HCT116 (cell line): ENCODE measurements at regions not wholly inside any gene's neighbourhood (a gene's known extent, or its start where the extent isn't known, plus 50 kb on each side); places are given as distances from the start of the nearest gene placed in this dataset.

Experiments
- ATAC-seq: fragments of 200-7000 bp; cut with Tn5 transposase; 2 replicates; pipeline ENCODE4 v1.9.1; 2020; ENCODE audit warnings: mild to moderate bottlenecking, moderate library complexity
- BruUV-seq: library from RNA; stranded (reverse); fragments of 400-500 nt; replicated peaks from 2 replicates; lab custom pipeline; 2021; lab: Mats Ljungman, UMichigan
- CTCF ChIA-PET: fragments of 300-600 bp; sonication (Branson Sonifier 250); formaldehyde crosslinking; loops from one replicate; lab custom pipeline; 2021; ENCODE audit warnings: antibody characterized with exemption; lab: Charles Lee
- POLR2A ChIA-PET: fragments of 300-600, 350-600 bp; sonication (Branson Sonifier 250); formaldehyde crosslinking; loops from one replicate; lab custom pipeline; 2021; ENCODE audit warnings: antibody characterized with exemption; lab: Charles Lee
- RAD21 ChIA-PET, 2 experiments: fragments of 300-600 bp; sonication (Branson Sonifier 250); formaldehyde crosslinking; loops; one replicate each; lab custom pipeline; 2023; ENCODE audit warnings: low total read pairs in 2 of 2; ENCODE audit not compliant: uncharacterized antibody in 2 of 2, unreplicated experiment in 2 of 2, low non-redundant PET in 1 of 2; lab: Charles Lee
- DNase-seq: peaks from one replicate; pipeline ENCODE4 v3.0.0-alpha.2; 2010; ENCODE audit warnings: low read depth, low spot score
- H2AFZ ChIP-seq: fragments of 200-600 bp; shearing (Covaris generic), sonication (generic); 2 replicates; pipeline ENCODE4 v1.6.1; 2017; ENCODE audit warnings: low read depth, mixed run types, mixed read lengths, antibody characterized with exemption, low read length; ENCODE audit not compliant: poor library complexity, severe bottlenecking
- H3K27ac ChIP-seq: 2 replicates; pipeline ENCODE4 v1.5.1; 2012; ENCODE audit warnings: low read depth, low read length
- H3K27me3 ChIP-seq: fragments of 200-600 bp; sonication (generic); 2 replicates; pipeline ENCODE4 v1.6.1; 2016; ENCODE audit warnings: mixed run types, low read length, mixed read lengths; ENCODE audit not compliant: insufficient read depth
- H3K36me3 ChIP-seq, 2 experiments: fragments of 200-500 bp in 1 of 2; fragments of 200-600 bp in 1 of 2; sonication (Bioruptor generic) in 1 of 2; sonication (generic) in 1 of 2; 2 replicates each; pipeline versions ENCODE4 v1.5.1 to v1.6.1; 2014 to 2016; ENCODE audit warnings: low read length in 2 of 2, inconsistent platforms in 1 of 2, mixed read lengths in 1 of 2, mixed run types in 1 of 2; ENCODE audit not compliant: insufficient read depth in 2 of 2, control insufficient read depth in 1 of 2
- H3K4me1 ChIP-seq, 2 experiments: fragments of 200-600 bp in 1 of 2; sonication (generic) in 1 of 2; 2 replicates each; pipeline versions ENCODE4 v1.5.1 to v1.6.1; 2012 to 2017; ENCODE audit warnings: low read length in 2 of 2, inconsistent platforms in 1 of 2, mild to moderate bottlenecking in 1 of 2, mixed read lengths in 1 of 2, mixed run types in 1 of 2, moderate library complexity in 1 of 2; ENCODE audit not compliant: insufficient read depth in 2 of 2, control insufficient read depth in 1 of 2
- H3K4me2 ChIP-seq: fragments of 200-600 bp; sonication (generic); 2 replicates; pipeline ENCODE4 v1.6.1; 2017; ENCODE audit warnings: mixed run types, low read length, mixed read lengths
- H3K4me3 ChIP-seq, 2 experiments: fragments of 200-600 bp in 1 of 2; sonication (generic) in 1 of 2; replicated peaks in 1 of 2; 2 replicates each; pipeline ENCODE4 v1.5.1; 2011 to 2016; ENCODE audit warnings: low read length in 2 of 2, control low read depth in 1 of 2, low read depth in 1 of 2, mild to moderate bottlenecking in 1 of 2, mixed read lengths in 1 of 2, mixed run types in 1 of 2
- H3K79me2 ChIP-seq: fragments of 200-600 bp; sonication (generic); 2 replicates; pipeline ENCODE4 v1.6.1; 2017; ENCODE audit warnings: mild to moderate bottlenecking, mixed run types, low read length, moderate library complexity, mixed read lengths; ENCODE audit not compliant: insufficient read depth
- H3K9ac ChIP-seq: fragments of 200-600 bp; sonication (generic); 2 replicates; pipeline ENCODE4 v1.6.1; 2016; ENCODE audit warnings: low read length, mixed read lengths
- H3K9me2 ChIP-seq: fragments of 200-600 bp; sonication (generic), shearing (Covaris generic); 2 replicates; pipeline ENCODE4 v1.6.1; 2017; ENCODE audit warnings: mixed run types, mild to moderate bottlenecking, moderate library complexity; ENCODE audit not compliant: insufficient read depth
- H3K9me3 ChIP-seq, 2 experiments: fragments of 200-500 bp in 1 of 2; fragments of 200-600 bp in 1 of 2; sonication (Bioruptor generic) in 1 of 2; sonication (generic) in 1 of 2; 2 replicates each; pipeline ENCODE4 v1.6.1; 2014 to 2017; ENCODE audit warnings: low read length in 2 of 2, mixed read lengths in 2 of 2, inconsistent platforms in 1 of 2, low read depth in 1 of 2, mild to moderate bottlenecking in 1 of 2, mixed run types in 1 of 2, moderate library complexity in 1 of 2; ENCODE audit not compliant: control insufficient read depth in 1 of 2, insufficient read depth in 1 of 2
- H4K20me1 ChIP-seq: fragments of 200-600 bp; sonication (generic), shearing (Covaris generic); 2 replicates; pipeline ENCODE4 v1.6.1; 2017; ENCODE audit warnings: mixed run types, mild to moderate bottlenecking, moderate library complexity; ENCODE audit not compliant: insufficient read depth
- EGR1 ChIP-seq: IDR thresholded peaks from 2 replicates; pipeline ENCODE4 v1.6.1; 2012; ENCODE audit warnings: low read depth
- ELF1 ChIP-seq: IDR thresholded peaks from 2 replicates; pipeline ENCODE4 v1.6.1; 2012; ENCODE audit warnings: low read depth, borderline replicate concordance
- intact Hi-C: fragments of 100-400 bp; cut with micrococcal nuclease; formaldehyde crosslinking; loops from 2 replicates; pipeline ENCODE4 v1.10.0; 2022
- TF ChIP-seq, protein P1 (sequence below), 3 experiments: fragments of 200-600 bp in 1 of 3; sonication (generic) in 1 of 3; IDR thresholded peaks in 2 of 3; conservative IDR thresholded peaks in 1 of 3; 2 replicates each; pipeline ENCODE4 v1.5.1; 2012 to 2017; ENCODE audit warnings: low read depth in 2 of 3, low read length in 2 of 3, antibody characterized with exemption in 1 of 3, borderline replicate concordance in 1 of 3, control low read depth in 1 of 3, mild to moderate bottlenecking in 1 of 3, mixed read lengths in 1 of 3, mixed run types in 1 of 3, moderate library complexity in 1 of 3; ENCODE audit not compliant: insufficient read depth in 1 of 3

DNA sequence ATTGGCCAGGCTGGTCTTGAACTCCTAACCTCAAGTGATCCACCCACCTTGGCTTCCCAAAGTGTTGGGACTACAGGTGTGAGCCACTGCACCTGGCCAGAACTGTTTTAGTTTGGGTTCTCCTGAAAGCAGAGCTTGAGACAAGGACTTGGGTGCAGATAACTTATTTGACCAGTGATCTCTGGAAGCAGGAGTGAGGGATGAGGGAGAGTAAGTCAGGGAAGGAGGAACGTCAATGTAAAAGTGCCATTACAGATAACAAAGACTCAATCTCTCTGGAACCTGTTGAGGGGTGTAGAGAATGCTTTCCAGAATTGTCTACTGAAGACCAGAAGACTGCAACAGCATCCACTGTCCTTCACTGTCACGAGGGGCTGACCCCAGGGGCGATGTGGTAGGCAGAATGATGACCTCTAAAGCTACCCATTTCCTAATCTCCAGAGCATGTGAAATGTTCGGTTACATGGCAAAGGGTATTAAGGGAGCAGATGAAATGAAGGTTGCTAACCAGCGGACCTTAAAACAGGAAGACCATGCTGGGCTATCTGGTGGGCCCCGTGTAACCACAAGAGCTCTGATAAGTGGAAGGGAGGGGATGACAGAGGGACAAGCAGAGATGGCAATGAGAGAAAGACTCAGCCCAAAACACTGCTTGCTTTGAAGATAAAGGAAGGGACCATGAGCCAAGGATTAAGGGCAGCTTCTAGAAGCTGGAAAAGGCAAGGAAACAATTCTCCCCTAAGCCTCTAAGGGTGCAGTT, 207.8 kb downstream of the RBM19 start:
- Histone ChIP-seq H3K36me3 (peaks cover 4 to 11% of the 10 kb centered on the region in 2 experiments; a peak in 2 of 4 replicates), H3K4me2 (no peak overlapping the region), H3K9me3 (no peaks in the 10 kb centered on the region), H3K4me1 (peaks cover 0 to 11% of the 10 kb centered on the region in 2 experiments; a peak in 1 of 4 replicates), H3K4me3 (no peak overlapping the region), H4K20me1 (no peaks in the 10 kb centered on the region), H3K9ac (no peak overlapping the region), H2AFZ (no peak overlapping the region), H3K27ac (no peak overlapping the region), H3K79me2 (no peaks in the 10 kb centered on the region), H3K27me3 (no peaks in the 10 kb centered on the region), H3K9me2 (no peaks in the 10 kb centered on the region)
- intact Hi-C loops: no loop called here
- no TSS peak for BruUV-seq
- ATAC-seq (no peak), DNase-seq (no peak)
- TF ChIP-seq EGR1: no peak
- POLR2A ChIA-PET: no interaction called here
- CTCF ChIA-PET: no interaction called here
- RAD21 ChIA-PET: no interaction called here

DNA sequence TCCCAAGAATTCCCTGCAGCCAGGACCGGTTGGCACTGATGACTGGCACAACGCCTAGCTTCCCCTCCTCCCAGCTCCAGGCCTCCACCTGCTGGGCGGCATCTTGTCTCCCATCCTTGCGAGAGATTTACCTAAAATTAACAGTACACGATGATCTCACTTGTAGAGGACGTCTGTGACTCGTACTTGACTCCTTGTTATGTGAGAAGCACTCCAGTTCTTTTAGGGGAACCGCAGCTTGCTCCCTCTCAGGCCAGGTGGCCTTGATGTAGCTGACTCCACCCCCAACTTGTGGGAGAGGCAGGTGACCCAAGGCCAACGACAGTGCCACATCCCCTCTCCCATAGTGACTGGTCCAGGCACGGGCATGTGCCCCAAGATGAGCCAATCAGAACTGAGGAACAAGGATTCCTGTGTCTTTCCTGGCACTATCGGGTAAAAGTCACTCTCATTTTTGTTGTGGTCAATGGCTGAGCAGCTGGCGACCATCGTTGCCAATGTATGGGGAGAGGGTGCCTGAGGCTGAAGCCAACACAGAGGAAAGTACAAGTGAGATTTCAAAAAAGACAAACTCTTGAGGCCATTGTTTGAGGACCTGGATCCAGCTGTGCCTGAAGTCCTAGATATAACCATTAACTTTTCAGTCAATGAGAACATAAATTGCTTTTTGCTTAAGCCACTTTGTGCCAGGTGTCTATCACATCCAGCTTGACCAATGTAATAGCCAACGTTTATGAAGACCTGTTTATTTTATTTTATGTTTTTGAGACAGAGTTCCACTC, 208.7 kb downstream of the RBM19 start:
- Histone ChIP-seq H3K36me3 (peaks cover 2 to 11% of the 10 kb centered on the region in 2 experiments; a peak in 2 of 4 replicates), H3K79me2 (no peaks in the 10 kb centered on the region), H3K4me3 (no peak overlapping the region), H3K9ac (no peak overlapping the region), H3K27ac (no peak overlapping the region), H3K27me3 (no peaks in the 10 kb centered on the region), H3K4me2 (no peak overlapping the region), H4K20me1 (no peaks in the 10 kb centered on the region), H3K9me2 (no peaks in the 10 kb centered on the region), H3K4me1 (peaks cover 0 to 11% of the 10 kb centered on the region in 2 experiments; a peak in 1 of 4 replicates), H2AFZ (no peak overlapping the region), H3K9me3 (no peaks in the 10 kb centered on the region)
- ChIA-PET RAD21 (no interaction called here), CTCF (no interaction called here), POLR2A (no interaction called here)
- intact Hi-C loops: no loop called here
- TF ChIP-seq, protein P1, sequence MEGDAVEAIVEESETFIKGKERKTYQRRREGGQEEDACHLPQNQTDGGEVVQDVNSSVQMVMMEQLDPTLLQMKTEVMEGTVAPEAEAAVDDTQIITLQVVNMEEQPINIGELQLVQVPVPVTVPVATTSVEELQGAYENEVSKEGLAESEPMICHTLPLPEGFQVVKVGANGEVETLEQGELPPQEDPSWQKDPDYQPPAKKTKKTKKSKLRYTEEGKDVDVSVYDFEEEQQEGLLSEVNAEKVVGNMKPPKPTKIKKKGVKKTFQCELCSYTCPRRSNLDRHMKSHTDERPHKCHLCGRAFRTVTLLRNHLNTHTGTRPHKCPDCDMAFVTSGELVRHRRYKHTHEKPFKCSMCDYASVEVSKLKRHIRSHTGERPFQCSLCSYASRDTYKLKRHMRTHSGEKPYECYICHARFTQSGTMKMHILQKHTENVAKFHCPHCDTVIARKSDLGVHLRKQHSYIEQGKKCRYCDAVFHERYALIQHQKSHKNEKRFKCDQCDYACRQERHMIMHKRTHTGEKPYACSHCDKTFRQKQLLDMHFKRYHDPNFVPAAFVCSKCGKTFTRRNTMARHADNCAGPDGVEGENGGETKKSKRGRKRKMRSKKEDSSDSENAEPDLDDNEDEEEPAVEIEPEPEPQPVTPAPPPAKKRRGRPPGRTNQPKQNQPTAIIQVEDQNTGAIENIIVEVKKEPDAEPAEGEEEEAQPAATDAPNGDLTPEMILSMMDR (IDR thresholded peaks at IDR 0.05 in 2 of 3, conservative IDR thresholded peaks at IDR 0.05 in 1 of 3; ENCODE audit: borderline replicate concordance in 1 of 3, insufficient read depth in 1 of 3, low read depth in 2 of 3, low read length in 2 of 3): peak in 2 of 3 experiments; percentile 8 to 26; a peak in 3 of 6 replicates
- TF ChIP-seq ELF1: no peak
- ATAC-seq: peak; percentile 63
- DNase-seq: peak; percentile 4
- no TSS peak for BruUV-seq
